ENCODE measurements at regions not wholly inside any gene's neighbourhood (a gene's known extent, or its start where the extent isn't known, plus 50 kb on each side); places are given as distances from the start of the nearest gene placed in this dataset.
"Not testable (repeated sequence)": the region's sequence is repeated elsewhere in the genome, so short reads cannot be mapped to it uniquely, and the experiment has no call there.

DNA sequence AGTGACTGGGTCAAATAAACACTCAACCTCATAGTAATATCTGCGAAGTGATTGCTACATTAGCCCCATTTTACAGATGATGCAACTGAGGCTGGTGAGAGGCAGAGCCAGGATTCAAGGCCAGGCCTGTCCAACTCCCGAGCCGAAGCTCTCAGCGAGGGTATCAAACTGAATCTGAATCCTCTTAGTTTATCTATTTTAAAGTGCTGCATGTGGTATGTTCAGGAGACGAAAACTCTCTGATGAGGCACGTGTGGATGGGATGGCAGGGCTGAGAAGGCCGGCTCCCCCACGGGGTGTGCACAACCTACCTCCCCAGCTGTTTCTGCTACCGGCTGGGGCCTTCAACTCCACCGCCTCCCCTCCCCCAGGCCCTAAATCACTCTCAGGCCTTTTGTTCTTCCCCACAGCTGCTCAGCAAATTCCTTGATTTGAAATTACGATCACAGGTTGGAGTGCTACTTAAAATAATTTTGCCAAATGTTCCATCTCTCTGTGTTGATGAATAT lies 171.8 kb downstream of the TOMM20 start:
- no peak for DNase-seq

DNA sequence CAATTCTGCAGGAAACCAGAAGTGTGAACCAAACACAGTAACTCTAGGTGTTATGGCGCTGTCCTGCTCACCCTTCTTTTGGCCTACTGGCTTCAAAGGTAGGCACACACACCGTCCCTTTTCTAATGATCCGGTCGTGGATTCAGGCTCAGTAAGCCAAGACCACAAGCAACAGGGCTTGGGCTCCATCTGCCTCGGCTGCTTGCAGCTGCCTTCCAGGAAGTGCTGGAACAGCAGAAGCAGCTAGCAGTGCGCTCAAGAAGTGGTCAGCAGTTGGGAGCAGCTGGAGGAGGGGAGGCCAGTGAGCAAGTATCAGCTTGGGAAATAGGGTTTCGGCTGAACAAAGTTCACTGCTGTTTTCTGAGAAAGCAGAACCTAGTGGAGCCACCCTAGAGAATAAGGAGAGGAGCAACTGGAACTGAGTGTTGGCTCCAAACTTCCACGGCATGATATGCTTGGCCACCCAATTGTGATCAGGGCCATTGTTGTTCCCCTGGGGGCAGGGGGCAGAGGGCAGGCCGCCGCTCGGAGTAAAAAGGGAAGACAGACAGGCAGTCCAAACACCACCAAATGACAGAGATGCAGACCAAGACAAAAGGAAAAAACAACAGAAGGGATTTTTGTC lies 173.4 kb downstream of the TOMM20 start:
- no peak for DNase-seq

DNA sequence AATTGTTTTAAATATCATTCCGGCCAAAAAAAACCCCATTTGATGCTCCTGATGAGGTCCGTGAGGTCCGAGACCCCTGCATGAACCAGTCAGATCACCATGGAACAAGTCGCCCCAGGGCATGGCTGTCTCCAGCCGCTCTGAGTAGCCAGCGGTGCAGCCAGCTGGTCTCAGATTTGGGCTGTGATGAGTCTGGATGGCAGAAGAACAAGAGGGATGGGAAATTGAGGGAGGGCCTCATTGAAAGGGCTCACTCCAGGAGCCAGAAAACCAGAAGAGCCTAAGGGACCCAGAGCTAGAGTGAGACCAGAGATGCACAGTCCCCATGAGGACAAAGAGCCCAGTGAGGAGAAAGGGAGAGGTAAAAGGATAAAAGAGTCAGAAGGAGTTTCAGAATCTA lies 174.0 kb downstream of the TOMM20 start:
- no peak for DNase-seq

DNA sequence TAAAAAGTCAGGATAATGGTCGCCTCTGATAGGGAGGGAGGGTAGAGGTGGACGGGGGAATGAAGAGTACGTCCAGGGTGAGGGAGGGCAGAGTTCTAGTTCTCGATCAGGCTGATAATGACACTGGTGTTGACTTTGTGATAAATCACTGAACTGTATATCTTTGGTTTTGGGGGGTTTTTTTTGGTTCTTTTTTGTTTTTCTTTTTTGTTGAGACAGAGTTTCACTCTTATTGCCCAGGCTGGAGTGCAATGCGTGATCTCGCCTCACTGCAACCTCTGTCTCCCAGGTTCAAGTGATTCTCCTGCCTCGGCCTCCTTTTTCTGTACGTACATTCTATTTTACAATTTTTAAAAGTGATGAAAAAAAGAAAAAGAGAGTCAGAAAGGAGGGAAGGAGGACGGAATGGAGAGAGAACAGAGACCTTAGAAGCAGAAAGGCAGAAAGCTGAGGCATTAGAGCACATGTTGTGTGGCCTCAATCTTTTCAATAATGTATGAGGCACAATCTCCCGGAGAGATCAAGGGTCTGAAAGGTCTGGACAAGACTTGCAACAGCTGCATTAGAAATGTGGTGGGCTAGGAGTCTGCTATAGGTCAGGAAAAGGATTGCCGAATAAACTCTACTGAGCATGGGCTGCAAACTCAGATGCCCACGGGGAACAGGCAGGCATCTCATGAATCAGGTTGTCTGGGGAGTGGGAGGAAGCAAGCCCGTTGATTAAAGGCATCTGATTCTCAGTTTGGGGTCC lies 174.8 kb downstream of the TOMM20 start:
- no peak for DNase-seq

DNA sequence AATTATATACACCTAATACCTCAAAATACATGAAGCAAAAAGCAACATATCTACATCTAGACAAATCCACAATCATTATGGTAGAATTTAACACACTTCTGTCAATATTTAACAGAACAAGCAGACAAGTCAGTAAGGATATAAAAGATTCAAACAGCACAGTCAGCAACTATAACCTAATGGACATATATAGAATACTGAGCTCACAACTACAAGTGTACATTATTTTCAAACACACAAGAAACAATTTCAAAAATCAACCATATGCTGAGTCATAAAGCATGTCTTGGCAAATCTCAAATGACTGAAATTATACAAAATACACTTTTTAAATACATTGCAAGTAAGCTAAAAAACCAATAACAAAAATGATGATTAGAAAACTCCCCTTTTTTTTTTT lies 178.0 kb downstream of the TOMM20 start:
- DNase-seq = no peak

DNA sequence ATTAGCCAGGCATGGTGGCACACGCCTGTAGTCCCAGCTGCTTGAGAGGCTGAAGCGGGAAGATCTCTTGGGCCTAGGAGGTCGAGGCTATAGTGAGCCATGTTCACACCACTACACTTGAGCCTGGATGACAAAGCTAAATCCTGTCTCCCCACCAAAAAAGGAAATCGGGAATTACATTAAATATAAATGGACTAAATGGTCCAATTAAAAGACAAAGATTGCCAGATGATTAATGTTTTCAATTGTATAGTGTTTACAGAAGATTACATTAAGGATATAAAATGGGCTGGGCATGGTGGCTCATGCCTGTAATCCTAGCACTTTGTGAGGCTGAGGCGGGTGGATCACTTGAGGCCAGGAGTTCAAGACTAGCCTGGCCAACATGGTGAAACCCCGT lies 179.1 kb downstream of the TOMM20 start:
- DNase-seq = not testable (repeated sequence)

DNA sequence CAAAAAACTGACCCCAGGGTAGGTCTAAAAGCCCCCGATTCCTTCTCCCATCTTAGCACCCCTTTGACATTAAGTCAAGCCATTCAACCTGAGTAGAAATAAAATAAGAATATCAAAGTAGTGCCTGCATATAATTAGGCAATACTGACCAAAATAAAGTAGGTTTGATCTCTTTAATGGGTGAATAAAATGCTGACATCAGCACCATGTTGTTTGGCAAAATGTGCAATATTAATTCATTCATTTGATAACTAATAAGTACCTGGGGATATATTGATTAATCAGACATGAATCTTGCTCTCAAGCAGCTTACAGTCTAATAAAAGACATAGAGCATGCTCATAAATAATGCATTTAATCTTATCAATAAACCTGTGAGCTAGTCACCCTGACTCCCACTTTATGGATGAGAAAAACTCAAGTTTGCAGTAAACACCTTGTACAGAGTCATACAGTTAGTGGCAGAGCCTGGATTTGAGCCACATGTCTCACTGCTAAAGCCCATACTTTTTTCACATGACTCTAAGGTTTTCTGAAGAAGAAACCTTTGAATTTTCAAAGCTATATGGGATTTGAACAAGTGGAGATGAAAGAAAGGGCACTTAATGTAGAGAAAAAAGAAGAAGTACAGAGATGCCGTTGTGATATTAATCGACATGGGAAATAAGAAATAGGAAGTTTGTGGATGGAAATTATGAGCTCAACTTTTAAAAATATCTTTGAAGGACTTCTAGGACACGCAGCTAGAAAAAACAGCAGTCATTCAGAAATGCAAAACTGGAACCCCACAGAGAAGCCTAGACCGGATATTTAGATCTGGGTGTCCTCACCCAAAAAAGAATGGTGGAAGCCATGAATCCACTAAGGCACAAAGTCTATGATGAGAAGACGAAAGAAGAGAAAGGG lies 183.9 kb downstream of the TOMM20 start:
- no peak for DNase-seq

DNA sequence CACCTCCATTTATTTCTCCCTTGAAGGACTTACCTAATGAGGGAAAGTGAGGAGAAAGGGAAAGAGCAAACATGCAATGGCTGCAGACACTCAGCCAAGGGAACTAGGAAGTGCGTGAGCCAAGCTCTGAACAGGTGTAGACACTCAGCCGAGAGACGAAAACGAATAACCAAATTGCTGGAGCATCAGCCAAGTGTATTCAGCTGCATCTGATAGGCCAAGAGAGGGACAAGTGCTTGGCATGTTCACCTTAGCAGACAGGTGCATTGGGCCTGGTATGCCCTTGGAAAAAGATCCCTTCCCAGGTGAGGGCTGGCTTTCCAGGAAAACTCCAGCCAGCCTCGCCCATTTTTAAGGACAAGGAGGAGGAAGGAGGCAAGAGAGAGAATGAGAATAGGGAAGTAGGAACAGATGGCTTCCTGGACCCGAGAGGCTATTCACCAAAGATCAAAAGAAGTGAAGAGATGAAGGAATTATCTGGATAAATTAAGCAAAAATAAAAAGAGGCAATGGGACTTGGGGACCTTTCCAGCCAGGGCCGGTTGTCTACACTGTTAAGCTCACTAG lies 184.7 kb downstream of the TOMM20 start:
- no peak for DNase-seq

DNA sequence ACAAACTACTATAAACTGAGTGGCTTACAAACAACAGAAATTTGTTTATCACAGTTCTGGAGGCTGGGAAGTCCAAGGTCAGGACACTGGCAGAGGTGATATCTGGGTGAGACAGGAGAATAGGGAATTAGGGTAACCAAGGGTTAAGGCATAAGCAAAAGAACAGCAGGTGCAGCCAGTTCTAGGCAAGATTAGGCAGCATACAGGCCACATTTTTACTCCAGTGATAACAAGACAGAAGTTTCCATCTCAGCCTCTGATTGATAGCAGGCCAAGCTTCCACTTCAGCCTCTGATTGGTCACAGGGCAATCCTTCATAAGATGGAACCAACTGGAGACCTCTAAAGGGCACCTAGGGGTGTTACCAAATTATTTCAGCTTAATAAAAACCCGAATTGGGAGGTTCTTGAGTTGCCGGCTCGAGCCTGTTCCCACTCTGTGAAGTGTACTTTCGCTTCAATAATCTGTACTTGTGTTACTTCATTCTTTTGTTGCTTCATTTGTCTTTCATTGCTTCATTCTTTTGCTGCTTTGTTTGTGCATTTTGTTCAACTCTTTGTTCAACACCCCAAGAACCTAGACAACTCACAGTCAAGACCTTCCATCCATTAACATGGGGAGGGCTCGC lies 185.6 kb downstream of the TOMM20 start:
- DNase-seq = no peak

DNA sequence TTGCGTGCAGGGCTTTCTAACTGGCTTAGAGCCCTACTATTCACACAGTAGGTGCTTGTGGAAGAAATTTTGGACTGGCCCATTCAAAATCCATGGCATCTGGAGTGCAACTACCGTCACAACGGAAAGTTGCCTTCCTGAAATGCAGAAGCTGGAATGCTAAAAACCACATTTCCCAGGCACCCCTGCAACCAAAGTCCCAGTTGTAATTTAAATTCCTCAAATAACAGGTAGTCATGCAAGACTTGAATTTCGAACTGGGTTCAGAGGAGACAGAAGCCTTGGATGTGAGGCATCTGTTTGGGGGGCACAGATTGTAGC lies 186.7 kb downstream of the TOMM20 start:
- DNase-seq = no peak

DNA sequence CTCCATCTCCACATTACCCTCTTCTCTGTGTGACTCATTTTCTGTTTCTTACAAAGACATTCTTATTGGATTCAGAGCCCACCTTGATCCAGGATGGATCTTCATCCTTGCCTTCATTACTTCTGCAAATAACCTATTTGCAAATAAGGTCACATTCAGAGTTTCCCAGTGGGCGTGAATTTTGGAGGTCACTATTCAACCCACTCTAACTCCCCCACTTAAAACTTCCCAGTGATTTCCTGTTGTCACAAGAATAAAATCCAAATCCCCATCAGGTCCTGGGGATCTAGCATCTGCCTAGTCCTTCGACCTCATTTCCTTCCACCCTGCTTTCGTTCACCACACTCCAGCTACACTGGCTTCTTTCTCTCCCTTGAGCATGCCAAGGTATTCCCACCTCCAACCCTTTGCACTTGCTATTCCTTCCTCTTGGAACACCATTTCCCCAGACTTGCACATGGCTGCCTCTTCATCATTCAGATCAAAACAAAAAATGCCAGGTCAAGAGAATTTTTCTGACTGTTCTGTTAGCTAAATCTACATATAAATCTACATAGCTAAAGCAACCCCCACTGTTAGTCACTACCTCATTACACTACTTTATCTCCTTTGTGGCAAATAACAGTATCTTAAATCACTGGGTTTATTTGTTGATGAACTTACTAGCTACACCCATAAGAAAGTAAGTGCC lies 187.2 kb downstream of the TOMM20 start:
- DNase-seq = no peak

DNA sequence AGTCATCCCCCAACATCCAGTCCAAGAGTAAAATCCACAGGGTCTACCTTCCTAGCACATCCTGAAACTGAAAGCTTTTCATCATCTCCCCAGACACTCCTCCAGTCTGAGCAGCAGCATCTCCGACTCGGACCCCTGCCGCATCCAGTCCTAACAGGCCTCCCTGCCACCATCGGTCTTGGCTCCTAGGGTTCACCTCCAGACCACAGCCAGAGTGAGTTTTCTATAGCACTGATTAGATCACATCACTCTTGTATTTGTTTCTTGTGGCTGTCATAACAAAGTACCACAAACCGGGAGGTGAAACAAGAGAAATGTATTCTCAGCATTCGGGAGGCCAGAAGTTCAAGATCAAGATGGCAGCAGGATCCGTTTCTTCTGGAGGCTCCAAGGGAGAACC lies 187.8 kb downstream of the TOMM20 start:
- no peak for DNase-seq

DNA sequence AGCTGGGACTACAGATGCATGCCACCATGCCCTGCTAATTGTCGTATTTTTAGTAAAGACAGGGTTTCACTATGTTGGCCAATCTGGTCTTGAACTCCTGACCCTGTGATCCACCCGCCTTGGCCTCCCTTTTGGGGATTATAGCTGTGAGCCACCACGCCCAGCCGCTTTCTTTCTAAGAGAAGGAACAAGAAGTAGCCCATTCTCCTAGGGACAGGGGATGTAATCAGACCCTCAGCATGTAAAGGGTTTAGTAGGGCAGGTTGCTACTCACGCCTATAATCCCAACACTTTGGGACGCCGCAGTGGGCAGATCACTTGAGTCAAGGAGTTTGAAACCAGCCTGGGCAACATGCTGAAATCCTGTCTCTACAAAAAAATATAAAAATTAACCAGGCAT lies 189.7 kb downstream of the TOMM20 start:
- DNase-seq = no peak

DNA sequence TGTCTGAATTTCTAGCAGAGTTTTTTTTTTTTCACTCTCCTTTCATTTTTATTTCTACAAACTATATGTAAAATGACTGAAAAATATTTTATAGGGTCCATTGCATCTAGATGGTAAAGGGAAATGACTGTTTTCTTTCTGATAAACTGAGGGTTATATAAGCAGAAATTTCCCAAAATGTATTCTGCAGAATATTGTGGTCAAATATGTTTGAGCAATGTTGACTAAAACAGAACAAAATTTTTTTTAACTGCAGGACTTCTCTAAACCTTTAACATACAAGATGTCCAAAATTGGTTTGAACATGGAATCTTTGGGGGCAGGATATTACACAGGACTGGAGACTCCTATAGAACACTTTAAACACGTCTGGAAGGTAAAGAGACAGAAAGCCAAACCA lies 190.5 kb downstream of the TOMM20 start:
- no peak for DNase-seq

DNA sequence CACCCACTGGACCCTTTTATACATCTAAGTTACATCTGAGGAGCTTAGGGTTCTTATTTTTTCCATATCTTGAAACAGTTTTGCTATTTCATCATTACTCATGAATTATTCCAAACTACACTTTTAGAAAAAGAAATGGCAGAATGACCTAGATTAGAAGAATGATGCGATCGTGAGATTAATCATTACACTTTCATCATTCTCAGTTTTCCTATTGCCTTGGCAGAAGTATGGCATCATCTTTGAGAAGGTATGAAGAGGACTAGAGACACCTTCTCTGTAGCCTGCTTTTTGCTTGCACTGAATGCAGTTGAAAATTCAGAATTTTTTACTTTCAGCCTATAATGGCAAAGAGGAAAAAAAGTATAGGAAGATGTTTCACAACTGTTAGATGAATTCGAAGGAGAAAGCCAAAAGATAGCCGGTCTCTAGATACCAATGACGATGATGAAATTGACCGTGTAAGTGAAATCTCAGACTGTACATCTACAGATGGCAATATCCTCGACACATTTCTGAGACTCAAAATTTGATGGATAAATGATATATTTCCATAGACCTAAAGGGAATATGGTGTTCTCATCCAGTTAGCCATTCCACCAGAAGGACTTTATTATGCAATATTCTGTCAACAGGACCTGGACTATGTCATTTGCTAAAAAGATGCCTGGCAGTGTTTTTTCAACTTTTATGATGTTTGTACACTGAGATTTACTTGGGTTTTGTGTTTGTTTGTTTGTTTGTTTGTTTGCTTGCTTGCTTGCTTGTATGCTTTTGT lies 191.8 kb downstream of the TOMM20 start:
- no peak for DNase-seq

DNA sequence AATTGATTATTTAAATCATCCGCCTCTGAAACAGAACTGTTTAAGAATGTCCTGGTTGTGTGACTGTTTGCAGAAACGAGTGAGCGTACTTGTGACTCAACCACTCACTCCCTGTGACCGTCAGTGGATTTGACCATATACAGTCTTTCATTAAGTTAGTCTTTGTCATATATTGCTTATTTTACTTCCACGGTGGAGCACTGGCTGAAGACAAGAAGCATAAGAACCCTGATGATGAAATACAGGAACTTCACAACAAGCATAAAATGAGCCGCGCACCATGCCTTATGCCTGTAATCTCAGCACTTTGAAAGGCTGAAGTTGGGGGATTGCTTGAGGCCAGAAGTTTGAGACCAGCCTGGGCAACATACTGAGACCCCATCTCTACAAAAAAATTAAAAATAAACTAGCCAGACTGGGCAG lies 194.0 kb downstream of the TOMM20 start:
- no peak for DNase-seq

DNA sequence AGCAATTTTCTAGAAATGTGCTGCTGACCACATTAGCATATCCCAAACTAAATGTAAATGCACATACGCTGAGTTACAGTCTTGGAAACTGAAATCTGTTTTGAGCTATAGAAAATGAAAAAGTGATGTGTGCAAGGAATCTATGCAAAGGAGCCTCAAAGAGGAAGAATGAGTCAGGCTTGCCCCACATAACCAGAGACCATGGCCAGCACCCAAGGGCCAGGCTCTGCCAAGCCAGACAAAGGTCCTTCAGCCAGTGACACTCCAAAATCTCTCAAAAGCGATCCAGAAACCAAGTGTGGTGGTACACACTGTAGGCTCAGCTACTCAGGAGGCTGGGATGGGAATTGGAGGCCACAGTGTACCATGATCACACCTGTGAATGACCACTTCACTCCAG lies 195.2 kb downstream of the TOMM20 start:
- DNase-seq = peak; percentile 16

DNA sequence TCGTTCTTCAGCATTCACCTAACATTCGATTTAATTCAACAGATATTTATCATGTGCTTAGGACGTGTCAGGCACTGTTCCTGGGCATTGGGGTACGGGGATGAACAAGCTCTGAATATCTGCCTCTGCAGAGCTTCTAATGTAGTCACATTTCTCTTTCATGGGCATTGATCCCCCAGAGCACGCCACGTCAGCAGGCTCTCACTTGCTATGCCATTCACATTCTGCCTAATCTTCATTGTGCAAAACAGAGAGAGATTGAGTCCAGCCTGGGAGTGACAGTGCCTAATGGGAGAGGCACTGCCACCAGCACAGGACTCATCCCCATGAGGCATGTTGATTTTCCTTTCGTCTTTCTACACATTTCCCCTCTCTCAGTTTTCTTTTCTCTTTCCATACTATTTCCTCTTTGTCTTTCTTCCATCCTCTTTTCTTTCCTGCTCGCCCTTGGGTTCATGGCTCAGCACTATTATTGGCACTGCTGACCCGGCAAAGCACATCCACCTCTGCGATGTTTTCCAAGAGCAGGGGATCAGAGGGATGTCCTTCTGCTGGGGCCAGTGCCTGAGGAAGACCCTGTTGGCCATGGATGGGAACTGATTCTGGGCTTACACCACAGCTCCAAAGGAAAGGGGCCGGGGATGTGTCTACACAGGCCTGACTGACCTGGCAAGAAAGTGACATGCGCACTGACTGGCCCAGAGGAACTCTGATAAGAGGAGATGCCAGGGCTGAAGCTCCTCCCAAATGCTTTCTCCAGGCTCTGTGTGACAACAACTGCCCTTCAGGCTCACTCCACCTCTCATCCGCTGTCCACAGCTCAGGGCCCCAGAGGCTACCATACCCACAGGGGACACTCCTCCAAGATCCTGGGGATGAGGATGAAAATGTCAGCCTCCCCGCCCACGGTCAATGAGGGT lies 195.9 kb downstream of the TOMM20 start:
- DNase-seq = no peak

DNA sequence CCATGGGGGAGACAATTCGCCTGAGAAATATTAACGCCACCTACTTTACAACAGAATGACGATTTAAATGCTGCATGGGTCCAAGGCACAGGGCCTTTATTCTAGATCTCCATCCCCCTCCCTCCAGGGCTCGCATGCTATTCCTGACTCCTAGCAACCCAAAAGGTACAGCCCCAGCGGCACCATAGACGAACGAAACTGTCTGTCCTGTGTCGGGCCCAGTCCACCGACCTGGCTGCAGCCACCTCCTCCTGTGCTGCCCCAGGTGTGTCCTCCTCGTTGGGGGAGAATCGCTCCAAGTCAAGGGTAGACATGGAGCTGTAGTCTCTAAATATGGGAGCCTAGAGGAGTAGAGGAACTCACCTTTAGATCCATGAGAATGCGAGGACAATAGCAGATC lies 196.5 kb downstream of the TOMM20 start:
- DNase-seq = no peak

DNA sequence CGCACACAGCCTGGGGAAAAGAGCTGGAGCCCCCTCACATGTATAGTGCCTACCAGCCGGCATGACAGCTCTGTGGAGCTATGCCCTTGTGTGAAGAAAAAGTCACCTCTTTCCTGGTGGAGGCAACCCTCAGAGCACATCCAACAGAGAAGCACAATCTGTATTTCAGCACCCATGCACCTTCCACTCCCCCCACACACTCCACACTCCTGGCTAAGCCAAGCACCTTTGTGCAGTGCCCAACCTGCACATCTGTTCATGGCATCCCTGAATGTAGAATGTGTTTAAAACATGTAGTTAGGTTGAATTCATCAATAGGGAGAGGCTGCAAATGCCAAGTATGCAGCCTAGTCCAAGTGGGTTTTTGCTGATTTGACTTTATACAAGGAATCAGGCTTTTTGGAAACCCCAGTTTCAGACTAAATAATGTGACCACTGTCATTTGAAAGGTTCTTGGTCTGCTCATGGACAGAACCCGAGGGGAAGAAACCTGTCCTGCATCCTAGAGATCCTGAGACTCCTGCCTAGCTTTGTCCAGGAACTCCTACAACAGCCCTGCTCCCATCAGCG lies 197.1 kb downstream of the TOMM20 start:
- DNase-seq = no peak

Measured in NCI-H226 (cell line).